Endothelial cell of umbilical vein (primary cell): ENCODE measurements at regions not wholly inside any gene's neighbourhood (a gene's known extent, or its start where the extent isn't known, plus 50 kb on each side); places are given as distances from the start of the nearest gene placed in this dataset.

Experiments used
- BruUV-seq: library from RNA; stranded (reverse); fragments of 400-500 nt; replicated peaks from 2 replicates; lab custom pipeline; 2021; lab: Mats Ljungman, UMichigan
- CTCF ChIA-PET: fragments of 300-600, 350-600 bp; sonication (Branson Sonifier 250); formaldehyde crosslinking; loops from one replicate; lab custom pipeline; 2021; ENCODE audit warnings: antibody characterized with exemption, inconsistent platforms; lab: Charles Lee
- POLR2A ChIA-PET: fragments of 300-600, 350-600 bp; sonication (Branson Sonifier 250); formaldehyde crosslinking; loops from one replicate; lab custom pipeline; 2021; ENCODE audit warnings: antibody characterized with exemption, inconsistent platforms; lab: Charles Lee
- DNase-seq: peaks from one replicate; pipeline ENCODE4 v3.0.0-alpha.2; 2011; ENCODE audit warnings: low read depth, low spot score
- FAIRE-seq: peaks from 2 replicates; lab custom pipeline; 2011; peaks lifted over from hg19 to GRCh38; lab: Jason Lieb, UNC
- H2AFZ ChIP-seq: 2 replicates; pipeline ENCODE4 v1.6.0; 2012; ENCODE audit warnings: low read depth, low read length, control low read depth, inconsistent platforms
- H3K27ac ChIP-seq: 2 replicates; pipeline ENCODE4 v1.5.1; 2011; ENCODE audit warnings: low read depth, mild to moderate bottlenecking, control low read depth, low read length, moderate library complexity; ENCODE audit not compliant: insufficient read depth
- H3K27me3 ChIP-seq, 2 experiments: 2 replicates each; pipeline versions ENCODE4 v1.6.0 to v1.6.1; 2011; ENCODE audit warnings: low read length in 2 of 2, mixed read lengths in 1 of 2; ENCODE audit not compliant: control insufficient read depth in 2 of 2, insufficient read depth in 2 of 2
- H3K36me3 ChIP-seq, 2 experiments: 2 replicates in 1 of 2; 3 replicates in 1 of 2; pipeline ENCODE4 v1.5.1; 2011; ENCODE audit warnings: low read length in 2 of 2, mild to moderate bottlenecking in 1 of 2, moderate library complexity in 1 of 2; ENCODE audit not compliant: control insufficient read depth in 2 of 2, insufficient read depth in 2 of 2; ENCODE audit errors: extremely low read depth in 1 of 2
- H3K4me1 ChIP-seq: 3 replicates; pipeline ENCODE4 v1.5.1; 2011; ENCODE audit warnings: mild to moderate bottlenecking, low read length; ENCODE audit not compliant: control insufficient read depth, insufficient read depth; ENCODE audit errors: extremely low read depth
- H3K4me2 ChIP-seq: 2 replicates; pipeline ENCODE4 v1.6.1; 2011; ENCODE audit warnings: low read length, control low read depth, mixed read lengths; ENCODE audit not compliant: insufficient read depth
- H3K4me3 ChIP-seq, 3 experiments: fragments of 200-600 bp in 1 of 3; sonication (generic), shearing (Covaris generic) in 1 of 3; replicated peaks in 1 of 3; 2 replicates each; pipeline ENCODE4 v1.5.1; 2011 to 2016; ENCODE audit warnings: control low read depth in 3 of 3, low read length in 3 of 3, mild to moderate bottlenecking in 2 of 3, inconsistent platforms in 1 of 3, low read depth in 1 of 3, moderate library complexity in 1 of 3; ENCODE audit not compliant: insufficient read depth in 1 of 3
- H3K79me2 ChIP-seq: 2 replicates; pipeline ENCODE4 v1.6.0; 2012; ENCODE audit warnings: low read length, inconsistent platforms; ENCODE audit not compliant: control insufficient read depth, insufficient read depth
- H3K9ac ChIP-seq: replicated peaks from 2 replicates; pipeline ENCODE3; 2011; ENCODE audit warnings: low read length, control low read depth; ENCODE audit not compliant: insufficient read depth; ENCODE audit errors: extremely low read depth
- H3K9me1 ChIP-seq: replicated peaks from 3 replicates; pipeline ENCODE4 v1.6.0; 2011; ENCODE audit warnings: mild to moderate bottlenecking, low read length; ENCODE audit not compliant: control insufficient read depth, insufficient read depth; ENCODE audit errors: extremely low read depth
- H3K9me3 ChIP-seq: replicated peaks from 2 replicates; pipeline ENCODE4 v1.5.1; 2012; ENCODE audit warnings: low read length, inconsistent platforms; ENCODE audit not compliant: control insufficient read depth, insufficient read depth
- H4K20me1 ChIP-seq: replicated peaks from 2 replicates; pipeline ENCODE3; 2011; ENCODE audit warnings: mild to moderate bottlenecking, low read length; ENCODE audit not compliant: control insufficient read depth, insufficient read depth; ENCODE audit errors: extremely low read depth
- CTCF ChIP-seq, 2 donors: IDR thresholded peaks; 1 replicate in 1 of 2; 2 replicates in 1 of 2; pipeline ENCODE4 v1.5.1; 2011; ENCODE audit warnings: low read length in 2 of 2, mild to moderate bottlenecking in 2 of 2, moderate library complexity in 2 of 2, control low read depth in 1 of 2, inconsistent platforms in 1 of 2, low read depth in 1 of 2; ENCODE audit not compliant: insufficient read depth in 1 of 2; ENCODE audit errors: extremely low read depth in 1 of 2
- EZH2 ChIP-seq: IDR thresholded peaks from 2 replicates; pipeline ENCODE4 v1.6.1; 2012; ENCODE audit warnings: borderline replicate concordance, low read depth, mild to moderate bottlenecking, moderate library complexity, low read length, inconsistent platforms; ENCODE audit not compliant: severe bottlenecking
- FOS ChIP-seq: IDR thresholded peaks from 2 replicates; pipeline ENCODE4 v1.6.1; 2011; ENCODE audit warnings: mild to moderate bottlenecking, low read length, moderate library complexity, borderline replicate concordance; ENCODE audit not compliant: insufficient read depth
- GATA2 ChIP-seq: IDR thresholded peaks from 2 replicates; pipeline ENCODE4 v1.7.0; 2011; ENCODE audit warnings: low read depth, mild to moderate bottlenecking, moderate library complexity, mixed read lengths, low read length; ENCODE audit not compliant: insufficient read length, insufficient read depth
- JUN ChIP-seq: IDR thresholded peaks from 2 replicates; pipeline ENCODE4 v1.6.1; 2011; ENCODE audit warnings: borderline replicate concordance, low read depth; ENCODE audit not compliant: insufficient read length, insufficient read depth
- MAX ChIP-seq: IDR thresholded peaks from 2 replicates; pipeline ENCODE4 v1.6.1; 2011; ENCODE audit not compliant: insufficient read depth, insufficient read length
- MYC ChIP-seq: IDR thresholded peaks from one replicate; pipeline ENCODE4 v1.6.1; 2011; ENCODE audit warnings: mild to moderate bottlenecking, low read depth, low read length
- POLR2A ChIP-seq: IDR thresholded peaks from 2 replicates; pipeline ENCODE4 v1.6.1; 2012; ENCODE audit warnings: low read depth, mild to moderate bottlenecking, control low read depth, low read length
- POLR2AphosphoS5 ChIP-seq: IDR thresholded peaks from 2 replicates; pipeline ENCODE4 v1.6.1; 2012; ENCODE audit warnings: low read depth, mild to moderate bottlenecking, control low read depth, low read length, moderate library complexity; ENCODE audit not compliant: insufficient read depth
- dilution Hi-C: fragments of 300-500 bp; cut with MboI; formaldehyde crosslinking; loops from one replicate; pipeline ENCODE4 v1.15.0; 2019; ENCODE audit warnings: low sequenced_read_pairs; ENCODE audit not compliant: extremely low pct_ligation_motif_present
- intact Hi-C: fragments of 100-400 bp; cut with micrococcal nuclease; formaldehyde crosslinking; loops from one replicate; pipeline ENCODE4 v1.10.0; 2022

GRCh38 chr10:21264271-21264670, 261.2 kb downstream of the SKIDA1 start:
- no peaks in the 10 kb centered on the region for H3K4me1 ChIP-seq
- no peak for TF ChIP-seq FOS
- no peak for TF ChIP-seq JUN
- TF ChIP-seq POLR2A: no peak
- no peak for TF ChIP-seq POLR2AphosphoS5
- no peak for TF ChIP-seq GATA2
- TF ChIP-seq EZH2: no peak
- TF ChIP-seq MAX: no peak
- no peak for TF ChIP-seq CTCF (IDR thresholded peaks at IDR 0.05; ENCODE audit: extremely low read depth in 1 of 2, insufficient read depth in 1 of 2, low read depth in 1 of 2, low read length in 2 of 2)
- no peak for TF ChIP-seq MYC
- DNase-seq (no peak), FAIRE-seq (no peak)
- H3K9ac ChIP-seq: no peak overlapping the region
- POLR2A ChIA-PET: no interaction called here
- no peak overlapping the region for H2AFZ ChIP-seq
- H3K4me3 ChIP-seq: no peak overlapping the region
- no peak overlapping the region for H3K4me2 ChIP-seq
- no TSS peak for BruUV-seq
- dilution Hi-C loops (no loop called here), intact Hi-C loops (no loop called here)
- H3K9me1 ChIP-seq: no peaks in the 10 kb centered on the region
- H3K9me3 ChIP-seq: no peaks in the 10 kb centered on the region
- no peaks in the 10 kb centered on the region for H4K20me1 ChIP-seq
- H3K36me3 ChIP-seq: no peaks in the 10 kb centered on the region
- H3K27ac ChIP-seq: no peak overlapping the region
- no peaks in the 10 kb centered on the region for H3K79me2 ChIP-seq
- CTCF ChIA-PET: interaction anchor here (1.0 kb wide), 2 partner anchors 60 to 185 kb away, joined by 3 to 5 read pairs; no protein-coding TSS in a partner anchor
- no peaks in the 10 kb centered on the region for H3K27me3 ChIP-seq
